ENCODE measurements at regions not wholly inside any gene's neighbourhood (a gene's known extent, or its start where the extent isn't known, plus 50 kb on each side); places are given as distances from the start of the nearest gene placed in this dataset.

- TF ChIP-seq EP300 (IDR thresholded peaks at IDR 0.05): no peak
- no peak for TF ChIP-seq POLR2AphosphoS5 (IDR thresholded peaks at IDR 0.05)
- no peak for TF ChIP-seq CTCF (IDR thresholded peaks at IDR 0.05)
Measured at GRCh38 chr11:62071408-62071807, 52.4 kb upstream of the INCENP start.

Measured in gastroesophageal sphincter (tissue), 3 donors.